ENCODE measurements at regions not wholly inside any gene's neighbourhood (a gene's known extent, or its start where the extent isn't known, plus 50 kb on each side); places are given as distances from the start of the nearest gene placed in this dataset.

GRCh38 chr7:112882991-112883390 is 92.8 kb upstream of the TMEM168 start:
- DNase-seq, result no peak

GRCh38 chr7:112882511-112882910 is 92.3 kb upstream of the TMEM168 start:
- DNase-seq, result no peak

- no peak for DNase-seq
These were observed 91.8 kb upstream of the TMEM168 start for GRCh38 chr7:112882022-112882421.

- peak; percentile 88 for DNase-seq
These were observed 90.7 kb upstream of the TMEM168 start for GRCh38 chr7:112880818-112881418.

GRCh38 chr7:112877691-112878460 is 87.7 kb upstream of the TMEM168 start:
- no peak for DNase-seq

GRCh38 chr7:112876877-112877276 is 86.7 kb upstream of the TMEM168 start:
- DNase-seq, result no peak

GRCh38 chr7:112874909-112875308 is 84.7 kb upstream of the TMEM168 start:
- DNase-seq, result no peak

GRCh38 chr7:112873831-112874553 is 83.8 kb upstream of the TMEM168 start:
- DNase-seq, result no peak

GRCh38 chr7:112869111-112869774 is 79.0 kb upstream of the TMEM168 start:
- no peak for DNase-seq

GRCh38 chr7:112868609-112869008 is 78.4 kb upstream of the TMEM168 start:
- DNase-seq, result no peak

- DNase-seq, result peak; percentile 39
These were observed 76.2 kb upstream of the TMEM168 start for GRCh38 chr7:112866424-112866823.

GRCh38 chr7:112864380-112864779 is 74.2 kb upstream of the TMEM168 start:
- no peak for DNase-seq

- DNase-seq, result no peak
These were observed 68.6 kb upstream of the TMEM168 start for GRCh38 chr7:112858838-112859237.

GRCh38 chr7:112855227-112855626 is 65.0 kb upstream of the TMEM168 start:
- no peak for DNase-seq

GRCh38 chr7:112854169-112854568 is 64.0 kb upstream of the TMEM168 start:
- DNase-seq, result no peak

- DNase-seq, result no peak
These were observed 63.2 kb upstream of the TMEM168 start for GRCh38 chr7:112853422-112853821.

- DNase-seq, result no peak
These were observed 53.0 kb upstream of the TMEM168 start for GRCh38 chr7:112843151-112843550.

Data from tongue (tissue), 1 donor.